NCI-H2029 treated with DMSO at 0.1 percent for 48 hours (cell line): ENCODE measurements at regions not wholly inside any gene's neighbourhood (a gene's known extent, or its start where the extent isn't known, plus 50 kb on each side); places are given as distances from the start of the nearest gene placed in this dataset.

ENCODE experiments used
- DNase-seq: peaks from one replicate; lab custom pipeline; 2025; lab: John Stamatoyannopoulos, UW

GRCh38 chr7:142371586-142372377, 113.9 kb upstream of the PRSS58 start:
- no peak for DNase-seq

- DNase-seq: no peak
Observed at GRCh38 chr7:142365410-142365842, 107.6 kb upstream of the PRSS58 start.

- no peak for DNase-seq
Observed at GRCh38 chr7:142364551-142364950, 106.7 kb upstream of the PRSS58 start.

GRCh38 chr7:142362349-142362748, 104.5 kb upstream of the PRSS58 start:
- no peak for DNase-seq

DNA sequence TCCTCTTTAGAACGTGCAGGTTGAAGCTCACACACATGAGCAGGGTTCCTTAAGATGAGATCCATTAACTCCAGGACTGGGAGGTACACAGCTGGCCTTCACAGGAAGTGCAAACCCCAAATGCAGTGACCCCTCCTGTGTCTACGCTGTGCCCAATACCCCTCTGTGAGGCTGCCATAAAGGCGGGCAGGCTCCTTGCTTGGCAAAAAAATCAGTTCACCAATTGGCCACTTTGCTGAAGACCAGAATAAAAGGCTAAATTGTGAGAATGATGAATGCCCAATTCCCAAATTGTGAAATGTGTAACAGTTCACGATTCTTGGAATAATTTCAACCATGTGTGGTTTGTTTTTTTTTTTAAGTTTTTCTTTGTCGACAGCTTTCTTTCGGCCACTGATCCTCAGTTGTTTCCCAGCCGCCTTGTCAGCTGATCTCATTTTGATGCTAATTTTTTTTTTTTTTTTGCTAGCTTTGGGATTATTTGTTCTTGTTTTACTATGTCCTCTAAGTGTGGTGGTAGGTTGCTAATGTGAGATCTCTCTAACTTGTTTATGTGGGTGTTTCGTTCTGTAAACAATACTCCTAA, 101.9 kb upstream of the PRSS58 start:
- DNase-seq: no peak

DNA sequence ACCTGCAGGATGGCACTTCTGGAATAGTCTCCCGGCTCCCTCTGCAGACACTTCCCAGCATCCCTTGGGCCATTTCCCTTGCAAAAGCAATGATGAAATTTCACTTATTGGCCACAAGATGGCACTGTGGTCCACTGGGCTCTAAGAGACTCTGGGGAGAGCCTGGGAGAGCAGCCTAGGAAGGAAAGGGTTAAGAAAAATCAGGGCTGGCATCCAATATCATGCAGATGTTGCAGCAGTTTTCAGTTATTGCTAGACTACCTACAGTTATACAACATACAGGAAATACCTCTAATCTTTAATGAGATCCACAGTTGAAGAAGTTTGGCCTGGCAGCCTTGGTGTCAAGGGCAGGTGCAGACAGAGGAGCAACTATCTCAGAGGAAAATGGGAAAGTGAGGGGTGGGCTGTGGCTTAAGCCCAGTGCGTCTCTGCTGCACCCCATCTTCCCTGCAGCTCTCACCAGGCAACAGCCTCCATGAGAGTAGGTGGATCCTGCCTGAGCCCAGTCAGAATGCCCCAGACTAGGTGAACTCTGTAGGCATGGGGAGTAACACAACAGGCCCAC, 100.2 kb upstream of the PRSS58 start:
- peak; percentile 43 for DNase-seq

DNA sequence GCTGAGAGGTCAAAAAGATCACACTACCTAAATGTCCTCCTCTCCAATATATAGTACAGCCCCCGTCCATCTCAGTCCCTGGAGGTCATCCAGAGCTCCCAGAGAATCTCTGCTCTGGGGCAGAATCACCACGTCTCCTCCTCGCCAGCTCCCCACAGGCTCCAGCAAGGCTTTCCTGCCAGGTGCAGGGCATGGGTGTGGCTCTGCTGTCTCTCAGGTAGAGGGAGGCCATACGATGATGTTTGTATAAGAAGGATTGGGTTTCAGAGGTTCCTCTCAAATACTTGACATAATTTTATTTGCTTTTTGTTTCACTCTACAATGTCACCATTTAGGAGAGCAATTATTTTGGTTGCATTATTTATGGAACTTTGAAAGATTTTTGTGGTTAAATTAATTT, 98.3 kb upstream of the PRSS58 start:
- no peak for DNase-seq

- no peak for DNase-seq
Observed at GRCh38 chr7:142355328-142355727, 97.5 kb upstream of the PRSS58 start.

DNA sequence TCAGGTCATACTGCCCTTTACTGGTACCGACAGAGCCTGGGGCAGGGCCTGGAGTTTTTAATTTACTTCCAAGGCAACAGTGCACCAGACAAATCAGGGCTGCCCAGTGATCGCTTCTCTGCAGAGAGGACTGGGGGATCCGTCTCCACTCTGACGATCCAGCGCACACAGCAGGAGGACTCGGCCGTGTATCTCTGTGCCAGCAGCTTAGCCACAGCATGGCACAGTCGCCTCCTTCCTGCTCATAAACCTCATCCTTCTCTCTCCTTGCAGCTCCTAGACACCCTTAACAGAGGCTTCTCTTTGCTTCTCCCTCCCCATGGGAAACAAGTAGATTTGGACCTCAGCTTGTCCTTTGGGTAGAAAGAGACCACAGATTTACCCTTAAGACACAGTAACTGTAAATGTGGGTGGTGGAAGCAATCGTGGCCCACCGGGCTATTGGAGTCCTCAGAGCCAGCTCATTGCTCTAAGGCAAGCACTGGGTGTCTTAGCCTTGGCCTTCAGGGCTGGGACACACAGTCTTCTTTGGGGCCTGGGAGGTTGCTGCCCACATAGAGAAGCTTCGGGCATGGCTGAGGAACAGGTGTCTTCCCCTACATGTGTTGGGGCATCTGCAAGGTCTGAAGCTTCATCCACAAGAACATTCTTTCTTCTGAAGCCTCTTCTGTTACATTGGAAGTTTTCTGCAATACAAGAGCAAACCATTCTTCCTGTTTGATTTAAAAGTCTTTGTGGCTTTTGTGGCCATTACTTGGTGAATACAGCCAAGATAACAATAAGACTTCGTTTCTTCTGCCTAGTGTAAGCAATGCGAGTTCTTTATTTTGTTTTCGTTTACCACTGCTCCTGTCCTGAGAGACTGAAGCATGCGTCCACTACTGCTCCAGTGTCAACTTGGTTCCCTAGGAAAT, 95.5 kb upstream of the PRSS58 start:
- DNase-seq: no peak

DNA sequence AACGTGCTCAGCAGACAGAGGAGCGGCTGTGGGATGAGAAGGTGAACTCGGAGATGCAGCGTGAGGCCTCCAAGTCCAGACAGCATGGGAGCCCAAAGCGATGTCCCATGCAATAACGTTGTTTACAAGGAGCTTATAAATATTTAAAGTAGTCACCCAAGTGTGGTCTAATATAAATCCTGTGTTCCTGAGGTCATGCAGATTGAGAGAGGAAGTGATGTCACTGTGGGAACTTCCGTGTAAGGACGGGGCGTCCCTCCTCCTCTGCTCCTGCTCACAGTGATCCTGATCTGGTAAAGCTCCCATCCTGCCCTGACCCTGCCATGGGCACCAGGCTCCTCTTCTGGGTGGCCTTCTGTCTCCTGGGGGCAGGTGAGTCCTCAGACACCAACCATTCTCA, 94.7 kb upstream of the PRSS58 start:
- DNase-seq: no peak

GRCh38 chr7:142351145-142351544, 93.3 kb upstream of the PRSS58 start:
- no peak for DNase-seq

DNA sequence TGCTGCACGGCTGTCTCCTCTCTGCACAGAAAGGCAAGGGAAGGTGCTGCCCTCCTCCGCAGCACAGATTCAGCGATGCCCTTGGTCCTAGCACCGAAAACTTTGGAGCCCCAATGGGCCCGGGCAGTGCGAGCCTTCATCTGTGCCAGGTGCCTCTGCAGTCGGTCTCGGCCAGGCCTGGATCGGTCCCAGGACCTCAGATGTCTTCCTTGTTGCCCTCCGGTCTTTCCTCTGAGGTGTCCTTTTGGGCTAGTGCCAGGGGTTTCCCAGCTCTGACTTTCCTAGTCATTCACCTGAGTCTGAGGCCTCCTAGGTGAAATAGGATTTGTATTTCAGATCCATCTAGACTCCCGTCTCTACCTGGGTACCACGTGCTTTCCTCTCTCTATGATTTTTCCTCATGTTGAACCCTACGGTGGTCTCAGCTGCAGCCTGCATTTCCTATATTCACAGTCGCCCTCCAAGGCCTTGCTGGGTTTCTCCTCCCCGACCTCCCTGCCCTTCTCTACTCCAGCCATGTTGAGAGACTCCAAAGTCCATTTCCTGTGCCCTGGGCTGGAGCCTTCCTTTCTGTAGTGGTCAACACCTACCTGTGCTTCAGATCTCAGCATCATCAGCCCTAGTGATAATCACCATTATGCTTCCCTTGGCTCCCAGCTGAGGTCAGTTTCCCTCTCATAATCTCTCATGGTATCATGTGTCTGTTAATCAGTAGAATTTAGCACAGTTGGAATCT, 92.0 kb upstream of the PRSS58 start:
- DNase-seq: no peak

GRCh38 chr7:142348921-142349405, 91.1 kb upstream of the PRSS58 start:
- no peak for DNase-seq

DNA sequence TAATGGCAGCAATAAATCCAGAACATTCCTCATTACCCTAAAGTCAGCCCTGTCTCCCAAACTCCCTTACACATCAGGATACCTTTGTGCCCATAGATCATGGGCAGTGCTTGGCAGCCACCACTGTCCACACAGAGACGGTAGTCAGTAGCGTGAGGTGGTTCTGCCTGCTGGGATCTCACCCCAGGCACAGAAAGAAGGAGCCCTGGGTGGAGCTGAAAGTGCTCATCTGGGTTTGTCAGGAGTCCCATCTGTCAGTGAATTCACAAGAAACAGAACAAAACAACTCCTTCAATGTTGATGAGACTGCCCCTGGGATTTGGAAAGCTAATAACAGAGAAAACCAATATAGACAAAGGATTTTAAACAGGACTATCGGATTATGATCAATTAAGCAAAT, 90.2 kb upstream of the PRSS58 start:
- DNase-seq: no peak

GRCh38 chr7:142347091-142347490, 89.2 kb upstream of the PRSS58 start:
- DNase-seq: no peak

GRCh38 chr7:142345811-142346210, 88.0 kb upstream of the PRSS58 start:
- DNase-seq: no peak

DNA sequence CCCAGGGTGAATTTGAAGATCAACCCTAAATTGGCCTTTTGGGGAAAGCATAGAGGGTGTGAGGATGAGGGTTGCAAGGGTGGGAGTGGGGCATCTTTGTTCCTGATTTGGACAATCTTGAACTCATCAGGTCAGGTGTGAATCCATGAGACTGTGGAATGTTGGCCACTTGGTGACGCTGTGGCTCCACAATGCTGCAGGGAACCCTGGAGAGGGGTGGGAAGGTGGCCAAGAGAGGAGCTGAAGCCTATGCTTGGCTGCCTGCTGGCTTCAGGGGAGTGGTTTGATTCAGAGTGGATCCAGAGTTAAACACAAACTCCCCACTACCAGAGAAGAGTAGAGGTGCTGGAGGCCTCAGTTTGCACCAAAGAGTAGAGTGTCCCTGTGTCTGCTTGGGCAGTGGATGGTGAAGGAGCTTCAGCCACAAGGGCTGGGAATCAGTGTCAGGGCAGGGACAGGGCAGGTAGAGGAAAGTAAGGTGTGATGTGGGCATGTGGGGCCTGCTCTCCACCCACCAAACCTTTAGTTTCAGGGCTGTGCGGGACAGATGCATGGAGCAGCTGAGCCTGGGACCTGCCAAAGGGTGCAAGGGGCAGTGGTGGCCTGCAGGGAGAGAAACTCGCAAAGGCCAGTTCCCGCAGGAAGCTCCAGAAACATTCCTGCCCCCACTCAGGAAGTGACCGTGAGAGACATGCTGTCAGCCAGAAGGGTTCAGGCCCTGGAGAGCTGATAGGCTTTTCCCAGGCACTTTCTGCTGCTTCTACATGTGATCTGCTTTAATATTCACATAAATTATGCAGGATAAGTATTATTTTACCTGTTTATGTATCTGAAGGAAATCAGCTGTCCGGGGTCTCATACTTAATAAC, 81.0 kb upstream of the PRSS58 start:
- peak; percentile 38 for DNase-seq

- no peak for DNase-seq
Observed at GRCh38 chr7:142337054-142338001, 79.5 kb upstream of the PRSS58 start.

DNA sequence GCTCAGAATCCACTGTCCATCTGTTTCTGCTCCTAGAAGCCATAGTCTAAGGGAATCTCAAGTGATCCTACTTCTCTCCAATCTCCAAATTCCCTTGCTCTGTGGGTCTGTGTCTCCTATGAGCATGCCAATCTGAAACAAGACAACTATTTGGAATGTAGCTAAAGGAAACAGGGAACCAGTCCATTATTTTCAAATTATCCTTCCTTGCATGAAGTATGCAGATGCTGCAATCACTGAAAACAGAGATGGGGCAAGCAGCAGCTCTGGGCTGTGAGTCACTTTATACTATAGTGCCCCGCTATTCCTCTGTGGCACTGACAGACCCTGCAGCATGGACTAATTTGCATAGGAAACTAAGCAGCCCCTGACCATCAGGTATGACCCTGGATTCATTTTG, 76.9 kb upstream of the PRSS58 start:
- no peak for DNase-seq
